Breast epithelium (tissue), 4 donors: ENCODE measurements at regions not wholly inside any gene's neighbourhood (a gene's known extent, or its start where the extent isn't known, plus 50 kb on each side); places are given as distances from the start of the nearest gene placed in this dataset.
"Not testable (repeated sequence)": the region's sequence is repeated elsewhere in the genome, so short reads cannot be mapped to it uniquely, and the experiment has no call there.

Experiments used
- DNase-seq, 2 donors: peaks; one replicate each; pipeline ENCODE4 v3.0.0-alpha.2; 2019; ENCODE audit warnings: low spot score in 2 of 2
- H3K27ac ChIP-seq, 2 donors: fragments of 200-600 bp; sonication (generic) in 1 of 2; one replicate each; pipeline ENCODE4 v1.5.1; 2016 to 2019; ENCODE audit warnings: mild to moderate bottlenecking in 1 of 2
- H3K27me3 ChIP-seq, 2 donors: fragments of 200-600 bp; sonication (generic) in 1 of 2; one replicate each; pipeline versions ENCODE4 v1.5.1 to v1.6.0; 2017 to 2019; ENCODE audit warnings: control low read depth in 1 of 2, mild to moderate bottlenecking in 1 of 2
- H3K36me3 ChIP-seq: fragments of 200-600 bp; one replicate; pipeline ENCODE4 v1.5.1; 2019
- H3K4me1 ChIP-seq, 2 donors: fragments of 200-600 bp; sonication (generic); one replicate each; pipeline ENCODE4 v1.5.1; 2016 to 2019; ENCODE audit warnings: control low read depth in 1 of 2
- H3K4me3 ChIP-seq, 3 donors: fragments of 200-600 bp; sonication (generic); 1 replicate in 2 of 3; 2 replicates in 1 of 3; pipeline ENCODE4 v1.5.1; 2016 to 2019; ENCODE audit warnings: mild to moderate bottlenecking in 3 of 3, moderate library complexity in 2 of 3
- H3K9me3 ChIP-seq, 2 donors: fragments of 200-600 bp; sonication (generic) in 1 of 2; one replicate each; pipeline ENCODE4 v1.5.1; 2016 to 2019; ENCODE audit warnings: control low read depth in 1 of 2
- CTCF ChIP-seq, 3 donors: fragments of 450-650 bp; IDR thresholded peaks; one replicate each; pipeline ENCODE4 v1.5.1; 2016 to 2017; ENCODE audit warnings: antibody characterized with exemption in 3 of 3, mild to moderate bottlenecking in 3 of 3, moderate library complexity in 3 of 3
- POLR2A ChIP-seq: fragments of 450-650 bp; IDR thresholded peaks from one replicate; pipeline ENCODE4 v1.6.1; 2016; ENCODE audit warnings: antibody characterized with exemption, mild to moderate bottlenecking, moderate library complexity
- POLR2AphosphoS5 ChIP-seq, 3 donors: sonication (generic); formaldehyde crosslinking; IDR thresholded peaks; one replicate each; pipeline ENCODE4 v1.6.1; 2017; ENCODE audit warnings: antibody characterized with exemption in 3 of 3
- intact Hi-C: fragments of 100-400 bp; cut with DNase I; formaldehyde crosslinking; loops from one replicate; pipeline ENCODE4 v1.15.1; 2023; ENCODE audit warnings: low total_unique reads

- TF ChIP-seq POLR2AphosphoS5 (IDR thresholded peaks at IDR 0.05) (peak; percentile 93 to 99 (median 97)), CTCF (IDR thresholded peaks at IDR 0.05) (peak in 2 of 3 donors; percentile 18 to 21), POLR2A (peak; percentile 91)
- H3K27me3 ChIP-seq, H3K36me3 ChIP-seq, H3K9me3 ChIP-seq, intact Hi-C loops, H3K4me1 ChIP-seq: not testable (repeated sequence)
- peak overlapping the region; percentile 89 to 91 for H3K27ac ChIP-seq
- peak; percentile 100 for DNase-seq
- H3K4me3 ChIP-seq = peak overlapping the region; percentile 61 to 86 (median 71)
These were observed 121.3 kb upstream of the FBXO28 start for GRCh38 chr1:223992456-223993246.

GRCh38 chr1:223991297-223991857, 122.5 kb upstream of the FBXO28 start:
- DNase-seq, H3K4me1 ChIP-seq, H3K9me3 ChIP-seq, H3K36me3 ChIP-seq, H3K27me3 ChIP-seq, H3K27ac ChIP-seq, intact Hi-C loops, H3K4me3 ChIP-seq: not testable (repeated sequence)

GRCh38 chr1:223961985-223962384, 116.2 kb upstream of the TP53BP2 start:
- H3K4me3 ChIP-seq, H3K27ac ChIP-seq, DNase-seq, H3K4me1 ChIP-seq, intact Hi-C loops, H3K36me3 ChIP-seq, H3K27me3 ChIP-seq, H3K9me3 ChIP-seq: not testable (repeated sequence)

GRCh38 chr1:223952801-223953200, 107.1 kb upstream of the TP53BP2 start:
- H3K9me3 ChIP-seq = not testable (repeated sequence)

GRCh38 chr1:223951551-223951950, 105.8 kb upstream of the TP53BP2 start:
- H3K36me3 ChIP-seq, H3K4me3 ChIP-seq, intact Hi-C loops, H3K27me3 ChIP-seq, H3K27ac ChIP-seq, H3K4me1 ChIP-seq, H3K9me3 ChIP-seq, DNase-seq: not testable (repeated sequence)

More at GRCh38 chr1:223952801-223953200, 107.1 kb upstream of the TP53BP2 start:
- H3K4me3 ChIP-seq, H3K27me3 ChIP-seq, H3K27ac ChIP-seq, H3K4me1 ChIP-seq, intact Hi-C loops, DNase-seq, H3K36me3 ChIP-seq: not testable (repeated sequence)

- H3K4me3 ChIP-seq, H3K27ac ChIP-seq, DNase-seq, H3K27me3 ChIP-seq, H3K9me3 ChIP-seq, intact Hi-C loops, H3K4me1 ChIP-seq, H3K36me3 ChIP-seq: not testable (repeated sequence)
These were observed 104.2 kb upstream of the TP53BP2 start for GRCh38 chr1:223949944-223950343.

GRCh38 chr1:223948041-223948440, 102.3 kb upstream of the TP53BP2 start:
- H3K4me1 ChIP-seq, H3K36me3 ChIP-seq, H3K4me3 ChIP-seq, DNase-seq, H3K27ac ChIP-seq, H3K9me3 ChIP-seq, H3K27me3 ChIP-seq, intact Hi-C loops: not testable (repeated sequence)

GRCh38 chr1:223936592-223936991, 90.8 kb upstream of the TP53BP2 start:
- H3K4me1 ChIP-seq, intact Hi-C loops, H3K36me3 ChIP-seq, H3K27ac ChIP-seq, H3K27me3 ChIP-seq, DNase-seq, H3K9me3 ChIP-seq, H3K4me3 ChIP-seq: not testable (repeated sequence)

- H3K36me3 ChIP-seq, H3K27ac ChIP-seq, DNase-seq, H3K9me3 ChIP-seq, H3K4me1 ChIP-seq, intact Hi-C loops, H3K4me3 ChIP-seq, H3K27me3 ChIP-seq: not testable (repeated sequence)
These were observed 85.7 kb upstream of the TP53BP2 start for GRCh38 chr1:223931476-223931875.

- H3K4me1 ChIP-seq, DNase-seq, H3K27me3 ChIP-seq, H3K36me3 ChIP-seq, H3K27ac ChIP-seq, H3K9me3 ChIP-seq, H3K4me3 ChIP-seq, intact Hi-C loops: not testable (repeated sequence)
These were observed 75.1 kb upstream of the TP53BP2 start for GRCh38 chr1:223920805-223921204.

GRCh38 chr1:223915476-223915875, 69.7 kb upstream of the TP53BP2 start:
- intact Hi-C loops, H3K36me3 ChIP-seq, H3K4me3 ChIP-seq, H3K4me1 ChIP-seq, DNase-seq, H3K9me3 ChIP-seq, H3K27me3 ChIP-seq, H3K27ac ChIP-seq: not testable (repeated sequence)

- H3K4me3 ChIP-seq, H3K9me3 ChIP-seq, DNase-seq, H3K27me3 ChIP-seq, H3K27ac ChIP-seq, H3K4me1 ChIP-seq, intact Hi-C loops, H3K36me3 ChIP-seq: not testable (repeated sequence)
These were observed 68.0 kb upstream of the TP53BP2 start for GRCh38 chr1:223913715-223914114.
